ENCODE measurements at regions not wholly inside any gene's neighbourhood (a gene's known extent, or its start where the extent isn't known, plus 50 kb on each side); places are given as distances from the start of the nearest gene placed in this dataset.

DNA sequence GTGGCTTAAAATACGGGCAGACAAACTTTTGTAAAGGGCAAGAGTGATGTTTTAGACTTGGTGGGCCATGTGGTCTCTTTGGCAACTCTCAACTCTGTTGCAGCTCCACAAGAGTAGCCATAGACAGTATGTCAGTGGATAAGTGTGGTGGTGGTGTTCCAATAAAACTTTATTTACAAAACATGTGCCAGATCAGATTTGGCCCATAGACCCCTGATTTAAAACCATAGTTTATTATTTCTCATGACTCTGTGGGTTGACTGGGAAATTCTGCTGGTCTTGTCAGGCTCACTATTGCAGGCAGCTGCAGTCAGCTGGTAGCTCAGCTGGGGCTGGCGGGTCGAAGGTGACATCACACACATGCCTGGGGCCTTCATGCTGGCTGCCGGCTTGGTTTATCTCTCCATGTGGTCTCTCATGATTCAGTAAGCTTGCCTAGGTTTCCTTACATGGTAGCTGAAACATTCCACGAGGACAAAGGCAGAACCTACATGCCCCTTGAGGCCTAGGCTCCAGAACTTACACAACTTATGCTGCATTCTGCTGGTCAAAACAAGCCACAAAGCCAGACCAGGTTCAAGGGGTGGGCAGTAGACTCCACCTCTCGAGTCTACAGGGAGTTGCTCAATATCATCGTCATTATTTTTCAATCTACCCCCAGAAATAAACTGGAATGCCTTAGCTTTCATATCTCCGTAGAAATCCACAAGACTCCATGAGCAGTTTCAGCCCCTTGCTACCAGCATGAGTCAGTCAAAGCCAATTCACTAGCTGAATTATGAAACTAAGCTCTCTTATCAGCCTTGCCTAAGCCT is 245.7 kb downstream of the WDR11 start:
- H3K36me3 ChIP-seq (ENCODE audit: control insufficient read depth in 2 of 2, extremely low read depth in 1 of 2, insufficient read depth in 2 of 2, low read length in 2 of 2), result no peaks in the 10 kb centered on the region
- H4K20me1 ChIP-seq (ENCODE audit: control insufficient read depth, extremely low read depth, insufficient read depth, low read length), result no peaks in the 10 kb centered on the region
- no peak overlapping the region for H3K9ac ChIP-seq (ENCODE audit: control insufficient read depth, extremely low read depth, insufficient read depth, low read length)
- H2AFZ ChIP-seq (ENCODE audit: control insufficient read depth, low read length), result no peak overlapping the region
- no peak overlapping the region for H3K4me2 ChIP-seq (ENCODE audit: control insufficient read depth, extremely low read depth, insufficient read depth, low read depth, low read length)
- FAIRE-seq (no peak), DNase-seq (ENCODE audit: low read depth, low spot score) (no peak)
- no peak overlapping the region for H3K27ac ChIP-seq (ENCODE audit: control insufficient read depth, insufficient read depth, low read length)
- dilution Hi-C loops (cut with MboI; ENCODE audit: extremely low pct_ligation_motif_present, low sequenced_read_pairs), result no loop called here
- H3K79me2 ChIP-seq (ENCODE audit: control insufficient read depth, insufficient read depth, low read length), result no peaks in the 10 kb centered on the region
- H3K27me3 ChIP-seq (ENCODE audit: control insufficient read depth, extremely low read depth, insufficient read depth, low read length), result no peaks in the 10 kb centered on the region
- no peak overlapping the region for H3K4me3 ChIP-seq (ENCODE audit: control insufficient read depth in 2 of 3, extremely low read depth in 1 of 3, insufficient read depth in 2 of 3, low read depth in 1 of 3, low read length in 3 of 3)
- H3K4me1 ChIP-seq (ENCODE audit: control insufficient read depth, extremely low read depth, insufficient read depth, low read length), result peaks cover 9% of the 10 kb centered on the region
- H3K9me3 ChIP-seq (ENCODE audit: control insufficient read depth, low read depth, low read length), result no peaks in the 10 kb centered on the region
- TF ChIP-seq, protein P1, sequence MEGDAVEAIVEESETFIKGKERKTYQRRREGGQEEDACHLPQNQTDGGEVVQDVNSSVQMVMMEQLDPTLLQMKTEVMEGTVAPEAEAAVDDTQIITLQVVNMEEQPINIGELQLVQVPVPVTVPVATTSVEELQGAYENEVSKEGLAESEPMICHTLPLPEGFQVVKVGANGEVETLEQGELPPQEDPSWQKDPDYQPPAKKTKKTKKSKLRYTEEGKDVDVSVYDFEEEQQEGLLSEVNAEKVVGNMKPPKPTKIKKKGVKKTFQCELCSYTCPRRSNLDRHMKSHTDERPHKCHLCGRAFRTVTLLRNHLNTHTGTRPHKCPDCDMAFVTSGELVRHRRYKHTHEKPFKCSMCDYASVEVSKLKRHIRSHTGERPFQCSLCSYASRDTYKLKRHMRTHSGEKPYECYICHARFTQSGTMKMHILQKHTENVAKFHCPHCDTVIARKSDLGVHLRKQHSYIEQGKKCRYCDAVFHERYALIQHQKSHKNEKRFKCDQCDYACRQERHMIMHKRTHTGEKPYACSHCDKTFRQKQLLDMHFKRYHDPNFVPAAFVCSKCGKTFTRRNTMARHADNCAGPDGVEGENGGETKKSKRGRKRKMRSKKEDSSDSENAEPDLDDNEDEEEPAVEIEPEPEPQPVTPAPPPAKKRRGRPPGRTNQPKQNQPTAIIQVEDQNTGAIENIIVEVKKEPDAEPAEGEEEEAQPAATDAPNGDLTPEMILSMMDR (optimal IDR thresholded peaks at IDR 0.05 in 1 of 3, IDR thresholded peaks at IDR 0.05 in 1 of 3, conservative IDR thresholded peaks at IDR 0.05 in 1 of 3; ENCODE audit: extremely low read depth in 1 of 3, insufficient read depth in 2 of 3, low read length in 3 of 3), result no peak
- TF ChIP-seq EZH2 (IDR thresholded peaks at IDR 0.05; ENCODE audit: low read length), result no peak
- H3K9me1 ChIP-seq (ENCODE audit: control insufficient read depth, extremely low read depth, insufficient read depth, low read length), result no peaks in the 10 kb centered on the region

DNA sequence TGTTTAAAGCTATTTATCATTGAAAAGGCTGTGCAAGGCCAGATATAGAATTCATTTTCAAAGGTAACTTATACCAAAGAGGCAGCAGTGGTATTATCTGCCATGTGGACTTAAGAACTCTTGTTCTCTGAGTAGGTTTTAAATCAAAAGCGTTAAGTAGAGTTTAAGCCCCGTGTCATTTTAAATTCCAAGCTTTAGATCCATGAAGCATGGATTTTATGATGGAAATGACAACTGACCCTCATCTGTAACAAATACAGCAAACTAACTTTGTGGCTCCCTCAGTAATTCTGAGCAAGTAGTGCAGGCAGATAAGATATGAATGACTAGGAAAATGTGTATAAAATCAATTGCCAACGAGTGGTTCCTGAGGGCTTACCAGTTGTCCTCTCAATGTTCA is 247.0 kb downstream of the WDR11 start:
- FAIRE-seq, result no peak
- no peaks in the 10 kb centered on the region for H3K27me3 ChIP-seq (ENCODE audit: control insufficient read depth, extremely low read depth, insufficient read depth, low read length)

More for the DNA sequence above, 247.0 kb downstream of the WDR11 start:
- no peak overlapping the region for H2AFZ ChIP-seq (ENCODE audit: control insufficient read depth, low read length)
- no peak overlapping the region for H3K9ac ChIP-seq (ENCODE audit: control insufficient read depth, extremely low read depth, insufficient read depth, low read length)
- no peaks in the 10 kb centered on the region for H3K9me3 ChIP-seq (ENCODE audit: control insufficient read depth, low read depth, low read length)
- no peaks in the 10 kb centered on the region for H3K79me2 ChIP-seq (ENCODE audit: control insufficient read depth, insufficient read depth, low read length)
- no peak overlapping the region for H3K27ac ChIP-seq (ENCODE audit: control insufficient read depth, insufficient read depth, low read length)
- no peaks in the 10 kb centered on the region for H3K36me3 ChIP-seq (ENCODE audit: control insufficient read depth in 2 of 2, extremely low read depth in 1 of 2, insufficient read depth in 2 of 2, low read length in 2 of 2)
- no peak overlapping the region for H3K4me2 ChIP-seq (ENCODE audit: control insufficient read depth, extremely low read depth, insufficient read depth, low read depth, low read length)
- H3K9me1 ChIP-seq (ENCODE audit: control insufficient read depth, extremely low read depth, insufficient read depth, low read length), result no peaks in the 10 kb centered on the region
- no peak for DNase-seq (ENCODE audit: low read depth, low spot score)
- H3K4me3 ChIP-seq (ENCODE audit: control insufficient read depth in 2 of 3, extremely low read depth in 1 of 3, insufficient read depth in 2 of 3, low read depth in 1 of 3, low read length in 3 of 3), result no peak overlapping the region
- no peaks in the 10 kb centered on the region for H3K4me1 ChIP-seq (ENCODE audit: control insufficient read depth, extremely low read depth, insufficient read depth, low read length)
- no peaks in the 10 kb centered on the region for H4K20me1 ChIP-seq (ENCODE audit: control insufficient read depth, extremely low read depth, insufficient read depth, low read length)
- TF ChIP-seq EZH2 (IDR thresholded peaks at IDR 0.05; ENCODE audit: low read length), result no peak
- TF ChIP-seq, protein P1 (optimal IDR thresholded peaks at IDR 0.05 in 1 of 3, IDR thresholded peaks at IDR 0.05 in 1 of 3, conservative IDR thresholded peaks at IDR 0.05 in 1 of 3; ENCODE audit: extremely low read depth in 1 of 3, insufficient read depth in 2 of 3, low read length in 3 of 3), result no peak
- dilution Hi-C loops (cut with MboI; ENCODE audit: extremely low pct_ligation_motif_present, low sequenced_read_pairs), result no loop called here
